Testis (tissue), 2 donors: ENCODE measurements at regions not wholly inside any gene's neighbourhood (a gene's known extent, or its start where the extent isn't known, plus 50 kb on each side); places are given as distances from the start of the nearest gene placed in this dataset.

ENCODE experiments used
- POLR2A ChIP-seq: fragments of 450-650 bp; IDR thresholded peaks from one replicate; pipeline ENCODE4 v1.6.1; 2017; ENCODE audit warnings: antibody characterized with exemption, mild to moderate bottlenecking, moderate library complexity
- TF ChIP-seq, protein P1 (sequence below), 3 experiments: fragments of 450-650 bp in 2 of 3; fragments of 200-600 bp in 1 of 3; sonication (generic) in 1 of 3; IDR thresholded peaks; one replicate each; pipeline ENCODE4 v1.5.1; 2016 to 2019; ENCODE audit warnings: antibody characterized with exemption in 3 of 3, mild to moderate bottlenecking in 2 of 3, moderate library complexity in 1 of 3

DNA sequence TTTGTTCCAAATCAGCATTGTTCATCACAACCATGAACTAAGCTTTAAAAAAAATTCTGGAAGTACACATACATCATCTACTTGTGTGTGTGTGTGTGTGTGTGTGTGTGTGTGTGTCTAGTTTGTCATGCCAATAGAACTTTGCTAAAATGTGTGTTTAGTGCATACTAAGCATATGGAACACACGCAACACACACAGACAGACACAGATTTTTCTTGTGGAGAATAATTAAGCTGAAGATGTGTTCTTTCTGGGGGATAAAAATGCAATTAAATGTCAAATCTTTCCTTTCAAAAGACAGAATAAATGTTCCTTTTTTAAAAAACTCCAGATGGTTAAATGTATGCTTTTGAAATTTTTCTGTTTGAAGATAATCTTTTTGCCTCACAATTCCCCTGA lies 530.4 kb upstream of the INTU start:
- TF ChIP-seq, protein P1, sequence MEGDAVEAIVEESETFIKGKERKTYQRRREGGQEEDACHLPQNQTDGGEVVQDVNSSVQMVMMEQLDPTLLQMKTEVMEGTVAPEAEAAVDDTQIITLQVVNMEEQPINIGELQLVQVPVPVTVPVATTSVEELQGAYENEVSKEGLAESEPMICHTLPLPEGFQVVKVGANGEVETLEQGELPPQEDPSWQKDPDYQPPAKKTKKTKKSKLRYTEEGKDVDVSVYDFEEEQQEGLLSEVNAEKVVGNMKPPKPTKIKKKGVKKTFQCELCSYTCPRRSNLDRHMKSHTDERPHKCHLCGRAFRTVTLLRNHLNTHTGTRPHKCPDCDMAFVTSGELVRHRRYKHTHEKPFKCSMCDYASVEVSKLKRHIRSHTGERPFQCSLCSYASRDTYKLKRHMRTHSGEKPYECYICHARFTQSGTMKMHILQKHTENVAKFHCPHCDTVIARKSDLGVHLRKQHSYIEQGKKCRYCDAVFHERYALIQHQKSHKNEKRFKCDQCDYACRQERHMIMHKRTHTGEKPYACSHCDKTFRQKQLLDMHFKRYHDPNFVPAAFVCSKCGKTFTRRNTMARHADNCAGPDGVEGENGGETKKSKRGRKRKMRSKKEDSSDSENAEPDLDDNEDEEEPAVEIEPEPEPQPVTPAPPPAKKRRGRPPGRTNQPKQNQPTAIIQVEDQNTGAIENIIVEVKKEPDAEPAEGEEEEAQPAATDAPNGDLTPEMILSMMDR (IDR thresholded peaks at IDR 0.05) = no peak
- no peak for TF ChIP-seq POLR2A
